SK-N-SH (cell line): ENCODE measurements at regions not wholly inside any gene's neighbourhood (a gene's known extent, or its start where the extent isn't known, plus 50 kb on each side); places are given as distances from the start of the nearest gene placed in this dataset.

Experiments used
- CTCF ChIP-seq: fragments of 200-600 bp; sonication (generic); IDR thresholded peaks from 2 replicates; pipeline ENCODE4 v1.6.1; 2017; ENCODE audit warnings: antibody characterized with exemption, mild to moderate bottlenecking, moderate library complexity
- EP300 ChIP-seq, 2 experiments: IDR thresholded peaks; 2 replicates each; pipeline versions ENCODE4 v1.4.0 to v1.6.1; 2012; ENCODE audit warnings: borderline replicate concordance in 1 of 2, low read depth in 1 of 2, low read length in 1 of 2
- EZH2phosphoT487 ChIP-seq: fragments of 200-600 bp; sonication (generic); IDR thresholded peaks from 2 replicates; pipeline ENCODE4 v1.6.1; 2017; ENCODE audit warnings: low read depth, mixed run types, mild to moderate bottlenecking, antibody characterized with exemption, moderate library complexity, borderline replicate concordance
- GABPA ChIP-seq: IDR thresholded peaks from 2 replicates; pipeline ENCODE4 v1.4.0; 2012; ENCODE audit warnings: low read depth, mild to moderate bottlenecking
- POLR2AphosphoS5 ChIP-seq: IDR thresholded peaks from 2 replicates; pipeline ENCODE4 v1.6.1; 2012; ENCODE audit warnings: low read depth, low read length
- RCOR1 ChIP-seq: fragments of 150-350 bp; IDR thresholded peaks from 2 replicates; pipeline ENCODE4 v1.6.1; 2017; ENCODE audit warnings: antibody characterized with exemption, low read length
- SIN3A ChIP-seq: IDR thresholded peaks from 2 replicates; pipeline ENCODE4 v1.6.1; 2012; ENCODE audit warnings: low read depth, mild to moderate bottlenecking, low read length, moderate library complexity, borderline replicate concordance
- SMC3 ChIP-seq: IDR thresholded peaks from 2 replicates; pipeline ENCODE4 v1.6.1; 2012; ENCODE audit warnings: low read depth, low read length, improper control_type of control experiment
- TAF1 ChIP-seq: IDR thresholded peaks from 2 replicates; pipeline ENCODE4 v1.6.1; 2012; ENCODE audit warnings: low read depth, mild to moderate bottlenecking, low read length, moderate library complexity, borderline replicate concordance
- YY1 ChIP-seq: IDR thresholded peaks from 2 replicates; pipeline ENCODE4 v1.4.0; 2012; ENCODE audit warnings: low read depth, mild to moderate bottlenecking
- ZBTB33 ChIP-seq: IDR thresholded peaks from 2 replicates; pipeline ENCODE4 v1.4.0; 2012; ENCODE audit warnings: low read depth, borderline replicate concordance

GRCh38 chr3:189466004-189466403, 165.2 kb upstream of the TP63 start:
- no peak for TF ChIP-seq TAF1
- TF ChIP-seq POLR2AphosphoS5, result no peak
- TF ChIP-seq YY1, result no peak
- TF ChIP-seq CTCF, result no peak
- no peak for TF ChIP-seq EP300 (IDR thresholded peaks at IDR 0.05; ENCODE audit: borderline replicate concordance in 1 of 2, low read depth in 1 of 2, low read length in 1 of 2)
- TF ChIP-seq ZBTB33, result no peak
- no peak for TF ChIP-seq SMC3
- TF ChIP-seq RCOR1, result no peak
- no peak for TF ChIP-seq SIN3A
- TF ChIP-seq EZH2phosphoT487, result no peak
- TF ChIP-seq GABPA, result no peak
